Lower leg skin (tissue), 3 donors: ENCODE measurements at regions not wholly inside any gene's neighbourhood (a gene's known extent, or its start where the extent isn't known, plus 50 kb on each side); places are given as distances from the start of the nearest gene placed in this dataset.

Experiments
- POLR2A ChIP-seq, 2 donors: fragments of 450-650 bp; IDR thresholded peaks; one replicate each; pipeline ENCODE4 v1.6.1; 2016 to 2017; ENCODE audit warnings: antibody characterized with exemption in 2 of 2, mild to moderate bottlenecking in 1 of 2, moderate library complexity in 1 of 2
- TF ChIP-seq, protein P1 (sequence below), 3 donors: fragments of 450-650 bp; IDR thresholded peaks; one replicate each; pipeline ENCODE4 v1.5.1; 2016; ENCODE audit warnings: antibody characterized with exemption in 3 of 3, mild to moderate bottlenecking in 3 of 3, moderate library complexity in 2 of 3

DNA sequence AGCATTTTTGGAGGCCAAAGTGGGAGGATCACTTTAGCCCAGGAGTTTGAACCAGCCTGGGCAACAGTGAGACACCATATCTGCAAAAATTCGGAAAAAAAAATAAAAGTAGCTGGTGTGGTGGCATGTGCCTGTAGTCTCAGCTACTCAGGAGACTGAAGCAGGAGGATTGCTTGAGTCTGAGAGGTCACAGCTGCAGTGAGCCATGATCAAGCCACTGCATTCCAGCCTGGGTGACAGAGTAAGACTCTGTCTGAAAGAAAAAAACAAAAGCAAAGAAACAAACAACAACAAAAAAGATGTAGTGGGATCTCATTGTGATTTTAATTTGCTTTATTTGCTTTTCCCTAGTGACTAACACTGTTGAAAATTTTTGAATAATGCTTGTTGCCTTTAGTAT lies 394.7 kb upstream of the KLHL1 start:
- no peak for TF ChIP-seq POLR2A (IDR thresholded peaks at IDR 0.05)
- TF ChIP-seq, protein P1, sequence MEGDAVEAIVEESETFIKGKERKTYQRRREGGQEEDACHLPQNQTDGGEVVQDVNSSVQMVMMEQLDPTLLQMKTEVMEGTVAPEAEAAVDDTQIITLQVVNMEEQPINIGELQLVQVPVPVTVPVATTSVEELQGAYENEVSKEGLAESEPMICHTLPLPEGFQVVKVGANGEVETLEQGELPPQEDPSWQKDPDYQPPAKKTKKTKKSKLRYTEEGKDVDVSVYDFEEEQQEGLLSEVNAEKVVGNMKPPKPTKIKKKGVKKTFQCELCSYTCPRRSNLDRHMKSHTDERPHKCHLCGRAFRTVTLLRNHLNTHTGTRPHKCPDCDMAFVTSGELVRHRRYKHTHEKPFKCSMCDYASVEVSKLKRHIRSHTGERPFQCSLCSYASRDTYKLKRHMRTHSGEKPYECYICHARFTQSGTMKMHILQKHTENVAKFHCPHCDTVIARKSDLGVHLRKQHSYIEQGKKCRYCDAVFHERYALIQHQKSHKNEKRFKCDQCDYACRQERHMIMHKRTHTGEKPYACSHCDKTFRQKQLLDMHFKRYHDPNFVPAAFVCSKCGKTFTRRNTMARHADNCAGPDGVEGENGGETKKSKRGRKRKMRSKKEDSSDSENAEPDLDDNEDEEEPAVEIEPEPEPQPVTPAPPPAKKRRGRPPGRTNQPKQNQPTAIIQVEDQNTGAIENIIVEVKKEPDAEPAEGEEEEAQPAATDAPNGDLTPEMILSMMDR (IDR thresholded peaks at IDR 0.05) = no peak
